ENCODE measurements at regions not wholly inside any gene's neighbourhood (a gene's known extent, or its start where the extent isn't known, plus 50 kb on each side); places are given as distances from the start of the nearest gene placed in this dataset.

DNA sequence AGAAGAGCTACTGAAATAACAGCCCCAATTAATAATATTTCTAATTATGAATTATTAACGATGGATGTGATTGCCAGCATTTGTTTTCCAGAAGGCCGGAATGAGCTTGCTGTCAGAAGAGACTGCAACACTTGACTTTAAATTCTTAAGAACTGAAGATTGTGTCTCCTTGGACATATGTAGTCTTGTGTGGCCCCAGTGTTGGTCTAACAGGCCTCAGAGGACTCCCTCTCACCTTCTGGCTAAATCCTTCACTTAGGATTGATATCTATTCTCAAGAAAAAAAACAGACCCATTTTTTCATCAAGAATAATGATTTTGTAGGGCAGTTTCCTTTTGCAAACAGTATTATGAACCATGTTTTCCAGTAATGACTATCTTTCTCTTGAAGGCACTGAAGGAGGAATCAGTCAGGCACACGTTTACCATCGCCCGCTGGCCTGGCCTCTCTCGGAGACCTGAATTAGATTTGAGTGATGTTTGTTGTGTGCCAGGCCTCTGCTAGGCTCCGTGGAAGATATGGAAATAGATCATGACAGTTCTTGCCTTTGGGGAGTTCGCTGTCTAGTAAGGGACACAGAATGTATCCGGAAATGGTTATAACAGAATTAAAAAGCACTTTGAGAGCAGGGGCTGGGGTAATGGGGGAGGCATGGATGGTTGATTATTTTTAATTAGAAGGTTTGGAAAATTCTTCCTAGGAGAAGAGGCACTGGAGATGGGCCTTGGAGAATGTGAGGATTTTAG lies 258.0 kb downstream of the MYCN start:
- POLR2A ChIA-PET: no interaction called here
- intact Hi-C loops (cut with micrococcal nuclease): no loop called here
- Histone ChIP-seq H3K9ac (ENCODE audit: low read length) (no peak overlapping the region), H3K36me3 (replicated peaks in 1 of 2; ENCODE audit: control extremely low read depth in 1 of 2, control insufficient read depth in 1 of 2, extremely low read depth in 1 of 2, insufficient read depth in 2 of 2, low read length in 1 of 2) (no peaks in the 10 kb centered on the region), H3K79me2 (ENCODE audit: control insufficient read depth, insufficient read depth, low read length) (no peaks in the 10 kb centered on the region), H3K27me3 (replicated peaks in 1 of 4; ENCODE audit: control extremely low read depth in 1 of 4, control insufficient read depth in 3 of 4, insufficient read depth in 4 of 4, low read length in 3 of 4) (no peaks in the 10 kb centered on the region), H2AFZ (ENCODE audit: insufficient read depth, low read depth, low read length, poor library complexity, severe bottlenecking) (no peak overlapping the region), H3K9me3 (ENCODE audit: control extremely low read depth in 1 of 3, control insufficient read depth in 2 of 3, insufficient read depth in 1 of 3, low read length in 2 of 3) (peaks cover 0 to 7% (median 0%) of the 10 kb centered on the region in 3 donors), H3K27ac (ENCODE audit: low read length in 2 of 2) (no peak overlapping the region), H4K20me1 (ENCODE audit: control insufficient read depth, insufficient read depth, low read length, poor library complexity, severe bottlenecking) (no peaks in the 10 kb centered on the region), H3K4me1 (ENCODE audit: control insufficient read depth in 2 of 2, insufficient read depth in 2 of 2, low read length in 2 of 2) (no peaks in the 10 kb centered on the region), H3K4me2 (replicated peaks; ENCODE audit: low read depth, low read length, poor library complexity, severe bottlenecking) (no peak overlapping the region), H3K4me3 (ENCODE audit: control extremely low read depth in 1 of 5, extremely low read depth in 1 of 5, insufficient read depth in 1 of 5, low read depth in 2 of 5, low read length in 4 of 5) (no peak overlapping the region)
- Mint-ChIP-seq H3K4me1 (no peaks in the 10 kb centered on the region), H3K27ac (no peak overlapping the region), H3K27me3 (no peaks in the 10 kb centered on the region), H3K4me3 (no peak overlapping the region), H3K9me3 (ENCODE audit: insufficient read depth) (no peaks in the 10 kb centered on the region)
- TF ChIP-seq CTCF (IDR thresholded peaks at IDR 0.05) (no peak), EZH2 (IDR thresholded peaks at IDR 0.05; ENCODE audit: borderline replicate concordance, insufficient read depth, low read depth, low read length, poor library complexity, severe bottlenecking) (no peak)
- DNase-seq (no peak), ATAC-seq (ENCODE audit: low read depth) (no peak)
- 84% methylated on average over 5 of the region's 9 CpGs for WGBS (ENCODE audit: insufficient coverage)
- CTCF ChIA-PET: no interaction called here

DNA sequence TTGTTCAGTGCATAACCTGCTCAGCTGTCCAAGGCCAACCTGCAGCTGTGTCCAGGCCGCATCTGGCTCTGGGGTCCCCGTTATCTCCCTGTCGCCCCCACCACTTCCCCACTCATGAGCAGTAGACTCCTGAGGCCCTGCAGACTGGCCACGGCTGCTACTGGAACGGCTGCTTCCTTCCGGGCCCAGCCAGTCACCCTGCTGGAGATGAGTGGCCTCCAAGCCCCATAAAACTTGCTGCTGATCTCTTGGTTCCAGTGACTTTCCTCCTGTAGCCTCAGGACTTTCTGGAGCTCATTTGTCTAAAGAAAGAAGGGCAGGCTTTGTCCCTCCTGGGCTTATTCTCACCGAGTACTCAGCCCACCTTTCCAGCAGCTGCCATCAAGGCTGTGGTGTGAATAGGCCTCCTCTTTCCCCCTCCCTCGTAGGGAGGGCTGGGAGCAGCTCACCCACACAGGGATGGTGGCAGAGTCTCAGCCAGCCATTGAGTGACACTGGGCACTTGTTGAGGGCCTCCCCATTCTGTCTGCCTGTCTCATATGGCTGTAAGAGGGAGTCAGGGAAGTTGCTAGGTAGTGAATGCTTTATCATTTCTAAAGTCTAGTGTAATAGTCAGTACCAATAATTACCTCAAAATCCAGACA lies 257.3 kb downstream of the MYCN start:
- ATAC-seq (ENCODE audit: low read depth): no peak

More for the DNA sequence above, 257.3 kb downstream of the MYCN start:
- Mint-ChIP-seq H3K4me3 (no peak overlapping the region), H3K27ac (no peak overlapping the region), H3K4me1 (no peaks in the 10 kb centered on the region), H3K9me3 (ENCODE audit: insufficient read depth) (no peaks in the 10 kb centered on the region), H3K27me3 (peaks cover 2% of the 10 kb centered on the region)
- ChIA-PET CTCF (no interaction called here), POLR2A (no interaction called here)
- over 99% methylated on average over 8 of the region's 8 CpGs for WGBS (ENCODE audit: insufficient coverage)
- intact Hi-C loops (cut with micrococcal nuclease): no loop called here
- Histone ChIP-seq H3K36me3 (replicated peaks in 1 of 2; ENCODE audit: control extremely low read depth in 1 of 2, control insufficient read depth in 1 of 2, extremely low read depth in 1 of 2, insufficient read depth in 2 of 2, low read length in 1 of 2) (no peaks in the 10 kb centered on the region), H3K79me2 (ENCODE audit: control insufficient read depth, insufficient read depth, low read length) (no peaks in the 10 kb centered on the region), H3K27ac (ENCODE audit: low read length in 2 of 2) (no peak overlapping the region), H4K20me1 (ENCODE audit: control insufficient read depth, insufficient read depth, low read length, poor library complexity, severe bottlenecking) (no peaks in the 10 kb centered on the region), H3K9me3 (ENCODE audit: control extremely low read depth in 1 of 3, control insufficient read depth in 2 of 3, insufficient read depth in 1 of 3, low read length in 2 of 3) (peaks cover 0 to 7% (median 0%) of the 10 kb centered on the region in 3 donors), H3K27me3 (replicated peaks in 1 of 4; ENCODE audit: control extremely low read depth in 1 of 4, control insufficient read depth in 3 of 4, insufficient read depth in 4 of 4, low read length in 3 of 4) (no peaks in the 10 kb centered on the region), H2AFZ (ENCODE audit: insufficient read depth, low read depth, low read length, poor library complexity, severe bottlenecking) (no peak overlapping the region), H3K4me2 (replicated peaks; ENCODE audit: low read depth, low read length, poor library complexity, severe bottlenecking) (no peak overlapping the region), H3K4me1 (ENCODE audit: control insufficient read depth in 2 of 2, insufficient read depth in 2 of 2, low read length in 2 of 2) (no peaks in the 10 kb centered on the region), H3K9ac (ENCODE audit: low read length) (no peak overlapping the region), H3K4me3 (ENCODE audit: control extremely low read depth in 1 of 5, extremely low read depth in 1 of 5, insufficient read depth in 1 of 5, low read depth in 2 of 5, low read length in 4 of 5) (no peak overlapping the region)
- DNase-seq: no peak
- TF ChIP-seq EZH2 (IDR thresholded peaks at IDR 0.05; ENCODE audit: borderline replicate concordance, insufficient read depth, low read depth, low read length, poor library complexity, severe bottlenecking) (no peak), CTCF (IDR thresholded peaks at IDR 0.05) (no peak)

Measured in B cell (primary cell).